ENCODE measurements at regions not wholly inside any gene's neighbourhood (a gene's known extent, or its start where the extent isn't known, plus 50 kb on each side); places are given as distances from the start of the nearest gene placed in this dataset.

- no peak for TF ChIP-seq CTCF (IDR thresholded peaks at IDR 0.05)
- TF ChIP-seq POLR2A (IDR thresholded peaks at IDR 0.05), result no peak
Measured at GRCh38 chr1:234996245-234996757, 132.3 kb downstream of the TOMM20 start.

All from breast epithelium (tissue), 3 donors.